Endothelial cell of hepatic sinusoid (primary cell): ENCODE measurements at regions not wholly inside any gene's neighbourhood (a gene's known extent, or its start where the extent isn't known, plus 50 kb on each side); places are given as distances from the start of the nearest gene placed in this dataset.

Source experiments
- in situ Hi-C: cut with HindIII; loops from 2 replicates; pipeline ENCODE4 v1.10.0; 2017; ENCODE audit warnings: low sequenced_read_pairs

GRCh38 chr1:221149555-221150075, 270.4 kb downstream of the HLX start:
- in situ Hi-C loops: loop anchor here (10.0 kb wide), 1 partner anchor 55 kb away; no protein-coding TSS in a partner anchor

DNA sequence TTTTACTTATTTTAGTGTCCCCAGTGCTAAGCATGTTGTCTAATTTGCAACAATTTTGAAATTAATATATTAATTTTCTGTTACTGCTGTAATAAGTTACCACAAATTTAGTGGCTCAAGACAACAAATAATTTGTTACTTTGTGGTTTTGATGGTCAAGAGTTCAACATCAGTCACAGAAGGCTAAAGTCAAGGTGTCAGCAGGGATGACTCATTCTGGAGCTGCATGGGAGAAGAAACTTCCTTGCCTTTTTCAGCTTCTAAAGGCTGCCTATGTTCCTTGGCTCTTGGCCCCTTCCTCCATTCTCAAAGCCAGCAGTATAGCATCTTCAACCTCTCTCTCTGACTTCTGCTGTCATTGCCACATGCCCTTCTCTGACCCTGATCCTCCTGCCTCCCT, 271.8 kb downstream of the HLX start:
- in situ Hi-C loops: no loop called here

- in situ Hi-C loops: no loop called here
Measured at GRCh38 chr1:221154932-221155331, 275.7 kb downstream of the HLX start.

GRCh38 chr1:221157026-221157761, 278.0 kb downstream of the HLX start:
- in situ Hi-C loops: no loop called here

GRCh38 chr1:221159608-221160007, 280.4 kb downstream of the HLX start:
- in situ Hi-C loops: no loop called here

DNA sequence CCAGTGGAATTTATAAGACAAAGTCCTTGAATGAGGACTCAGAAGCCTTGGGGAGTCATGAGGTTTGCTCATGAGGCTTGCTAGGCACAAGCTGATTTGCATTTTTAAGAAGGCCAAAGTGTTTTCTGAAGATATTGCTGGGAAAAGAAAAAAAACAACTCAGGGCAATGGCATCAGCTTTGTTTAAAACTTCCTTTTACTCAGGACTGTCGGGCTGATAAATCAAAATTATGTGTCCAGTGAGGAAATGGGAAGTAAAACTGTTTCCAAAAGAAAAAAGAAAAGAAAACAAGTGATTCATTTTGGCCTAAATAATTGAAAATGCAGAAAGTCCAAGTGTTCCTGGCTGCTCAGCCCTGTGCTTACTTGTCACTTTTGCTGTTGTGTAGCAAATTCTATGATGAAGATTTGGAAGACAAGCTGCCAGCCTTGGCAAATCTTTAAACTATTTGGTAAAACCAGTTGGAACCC, 282.4 kb downstream of the HLX start:
- in situ Hi-C loops: no loop called here

DNA sequence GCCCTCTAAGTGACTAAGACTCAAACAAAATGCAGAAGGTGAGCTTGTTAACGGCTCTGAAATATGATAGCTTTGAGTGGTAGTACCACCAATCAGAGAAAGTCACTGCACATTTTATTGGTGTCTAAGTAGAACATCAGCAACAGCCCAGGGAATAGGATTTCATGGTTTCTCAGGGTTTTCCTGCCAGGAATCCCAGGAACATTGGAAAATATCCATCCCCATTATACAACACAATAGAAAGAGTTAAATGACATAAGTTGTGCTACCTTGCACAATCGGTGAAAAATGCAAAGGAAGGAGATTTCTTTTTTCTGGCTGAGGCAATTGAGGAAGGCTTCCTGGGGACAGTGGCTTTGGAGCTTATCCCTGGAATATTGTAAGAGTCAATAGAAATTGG, 283.1 kb downstream of the HLX start:
- in situ Hi-C loops: no loop called here

DNA sequence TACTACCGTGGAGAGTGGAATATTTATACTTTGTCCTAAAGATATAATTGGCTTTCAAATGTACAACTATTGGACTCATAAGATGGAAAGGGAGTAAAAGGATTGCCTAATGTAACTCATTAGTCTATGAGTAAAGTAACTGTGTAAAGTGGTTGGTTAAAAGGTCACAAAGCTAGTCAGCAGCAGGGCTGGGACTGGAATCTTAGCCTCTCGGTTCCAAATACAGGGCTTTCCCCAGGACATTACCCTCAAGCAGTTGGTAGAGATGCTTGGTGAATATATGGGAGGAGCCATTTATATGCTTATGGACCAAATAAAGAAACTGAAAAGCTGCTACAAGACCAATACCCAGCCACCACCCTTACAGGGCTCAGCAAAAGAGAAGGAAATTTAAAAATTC, 283.7 kb downstream of the HLX start:
- in situ Hi-C loops: no loop called here

- in situ Hi-C loops: no loop called here
Measured at GRCh38 chr1:221164029-221164428, 284.8 kb downstream of the HLX start.

DNA sequence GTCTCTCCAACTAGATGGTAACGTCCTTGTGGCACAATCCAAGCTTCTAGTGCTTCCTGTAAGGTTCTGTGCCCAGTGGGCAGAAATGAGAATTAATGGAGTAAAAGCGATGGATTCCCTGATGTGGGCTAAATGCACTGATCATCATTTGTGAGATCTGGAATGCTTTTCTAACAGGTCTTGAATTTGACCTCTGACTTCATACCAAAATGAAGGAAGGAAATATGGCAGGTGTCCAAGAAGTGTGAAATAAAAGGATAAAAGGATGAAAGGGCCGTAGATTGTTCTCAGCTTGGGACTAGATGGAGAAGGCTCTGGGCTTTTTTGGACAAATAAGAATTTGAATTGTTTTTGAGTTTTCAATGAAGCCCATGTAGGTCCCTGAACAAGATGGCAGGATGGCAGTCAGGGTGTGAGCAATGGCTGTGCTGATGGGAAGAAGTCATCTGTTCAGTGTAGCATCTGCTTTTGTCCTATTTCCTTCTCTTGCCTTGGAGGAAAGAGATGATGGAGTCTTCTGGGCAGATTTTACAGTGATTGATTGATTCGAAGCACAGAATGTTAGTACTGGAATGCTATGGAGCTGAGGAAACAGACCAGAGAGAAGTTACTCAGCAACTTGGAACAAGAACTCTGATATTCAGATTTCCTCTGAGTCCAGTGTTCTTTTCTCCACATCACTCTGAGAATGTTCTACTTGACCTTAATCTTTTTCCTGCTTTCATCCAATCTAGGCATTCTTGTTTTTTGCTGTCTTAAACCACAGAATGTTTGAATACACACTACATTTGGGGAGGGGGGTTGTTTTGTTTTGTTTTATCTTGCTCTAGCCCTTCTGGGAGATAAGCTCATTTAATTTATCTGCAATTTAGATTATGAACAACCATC, 286.0 kb downstream of the HLX start:
- in situ Hi-C loops: no loop called here

- in situ Hi-C loops: no loop called here
Measured at GRCh38 chr1:221165839-221166500, 286.7 kb downstream of the HLX start.

DNA sequence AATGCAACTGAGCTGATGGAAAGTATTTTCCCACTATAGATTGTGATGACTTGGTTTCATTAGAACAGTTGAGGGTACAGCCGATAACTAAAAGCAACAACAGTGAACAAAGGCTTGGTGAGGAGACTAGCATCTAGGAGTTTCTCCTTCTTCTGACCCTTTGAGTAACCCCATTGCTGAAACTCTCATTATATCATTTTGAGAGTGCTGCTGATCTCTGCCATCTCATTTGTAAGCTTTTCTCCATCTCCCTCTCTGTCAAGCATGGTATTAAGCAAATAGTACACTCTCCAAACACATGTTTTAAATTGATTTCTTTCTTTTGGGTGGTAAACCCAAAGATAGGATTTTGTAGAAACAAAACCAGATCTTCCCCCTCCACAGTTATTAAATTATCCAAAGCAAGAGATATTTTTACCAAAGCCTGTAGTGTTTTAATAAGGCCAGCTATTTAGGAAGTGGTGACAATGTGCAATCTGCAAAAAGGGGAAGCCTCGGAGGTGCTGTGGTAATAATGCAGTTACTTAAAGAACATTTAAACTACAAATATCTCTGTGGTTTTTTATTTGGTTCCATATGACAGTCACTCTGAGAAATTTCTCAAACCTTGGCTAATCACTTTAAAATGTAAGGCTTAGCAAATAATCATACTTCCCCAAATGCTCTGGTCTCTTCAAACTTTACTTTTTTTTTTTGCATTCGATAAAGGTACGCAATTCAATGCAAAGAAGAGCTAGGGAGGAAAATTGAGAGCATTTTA, 287.5 kb downstream of the HLX start:
- in situ Hi-C loops: no loop called here

DNA sequence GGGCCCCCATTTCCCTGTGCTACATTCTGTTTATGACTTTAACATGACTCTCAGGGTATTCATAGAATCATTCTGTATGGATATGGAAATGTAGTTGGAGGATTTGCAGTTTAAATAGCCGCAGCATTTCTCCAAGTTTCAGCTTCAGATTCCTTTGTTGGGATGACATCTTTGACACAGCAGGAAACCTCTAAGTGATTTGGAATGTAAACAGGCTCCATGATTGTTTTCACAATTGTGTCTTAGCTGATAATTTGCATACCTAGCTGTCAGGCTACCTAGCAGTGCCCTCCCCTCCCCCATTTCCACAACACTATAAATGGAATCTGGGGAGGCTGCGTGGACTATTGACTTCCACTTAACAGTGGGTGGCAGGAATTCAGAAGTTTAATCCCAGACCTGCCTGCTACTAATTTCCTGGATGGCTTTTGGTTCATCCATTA, 290.2 kb downstream of the HLX start:
- in situ Hi-C loops: no loop called here

- in situ Hi-C loops: no loop called here
Measured at GRCh38 chr1:221170171-221170570, 290.9 kb downstream of the HLX start.

- in situ Hi-C loops: no loop called here
Measured at GRCh38 chr1:221171768-221172167, 292.5 kb downstream of the HLX start.

DNA sequence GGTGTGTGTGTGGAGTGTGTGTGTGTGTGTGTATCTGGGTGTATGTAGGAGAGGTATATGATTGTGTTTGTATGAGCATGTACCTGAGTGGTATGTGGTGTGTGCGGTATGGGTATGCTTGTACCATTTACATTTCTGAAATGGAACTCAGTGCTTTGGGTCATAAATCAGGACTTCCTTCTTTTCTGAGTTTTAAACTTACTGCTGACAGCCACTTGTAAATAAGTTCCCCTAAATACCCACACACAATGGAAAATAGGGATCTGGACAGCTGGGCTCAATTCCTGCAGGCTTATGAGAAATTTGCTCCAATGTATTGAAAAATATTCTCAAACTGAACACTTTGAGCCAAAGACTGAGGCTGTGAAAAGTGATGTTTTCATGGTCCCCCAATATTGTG, 293.6 kb downstream of the HLX start:
- in situ Hi-C loops: no loop called here

DNA sequence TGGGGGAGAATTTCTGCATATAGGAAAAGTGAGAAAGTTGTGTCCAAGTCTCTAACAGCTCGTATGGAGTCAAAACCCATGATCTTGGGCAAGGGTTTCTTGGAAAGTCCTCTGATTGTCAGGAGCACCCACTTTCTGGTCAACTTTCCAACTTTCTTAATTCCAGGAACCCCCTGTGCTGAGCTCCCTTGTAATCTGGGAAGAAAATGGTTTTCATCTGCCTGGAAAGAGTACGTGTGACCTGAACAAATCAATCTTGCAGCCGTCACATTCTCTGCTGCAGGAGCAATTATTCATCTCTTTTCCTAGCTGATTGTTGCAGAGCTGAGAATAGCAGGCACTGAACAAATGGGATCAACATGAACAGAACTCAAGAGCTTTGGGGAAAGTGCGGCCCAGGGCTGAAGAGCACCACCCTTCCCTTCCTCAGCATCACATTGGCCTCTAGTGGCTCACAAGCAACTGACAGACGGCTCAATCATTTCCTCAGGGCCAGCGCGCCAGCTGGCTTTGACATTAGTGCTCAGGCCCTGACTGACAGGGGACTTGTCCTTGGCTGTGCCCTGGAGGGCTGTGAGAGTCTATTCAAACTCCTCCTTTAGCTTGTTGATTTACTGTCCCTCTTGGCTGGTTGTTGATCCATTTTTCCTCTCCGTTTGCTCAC, 295.2 kb downstream of the HLX start:
- in situ Hi-C loops: no loop called here

DNA sequence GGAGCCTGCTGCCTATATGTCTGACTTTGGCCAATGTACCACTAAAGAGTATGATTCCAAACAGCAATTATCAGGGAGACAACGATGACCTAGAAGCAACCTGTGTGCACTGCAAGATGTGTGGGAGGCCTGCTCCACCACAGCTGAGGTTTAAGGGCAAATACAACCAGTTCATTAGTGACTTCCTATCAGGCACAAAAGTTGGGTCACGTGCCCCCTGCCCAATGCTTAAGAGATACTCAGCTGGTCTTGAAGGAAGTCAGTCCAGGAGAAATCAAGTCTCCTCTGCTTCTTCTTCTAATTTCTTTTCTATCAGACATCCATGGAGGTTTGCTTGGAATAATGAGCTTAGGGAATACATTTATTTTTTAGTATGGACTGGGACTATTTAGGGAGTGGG, 296.0 kb downstream of the HLX start:
- in situ Hi-C loops: no loop called here

DNA sequence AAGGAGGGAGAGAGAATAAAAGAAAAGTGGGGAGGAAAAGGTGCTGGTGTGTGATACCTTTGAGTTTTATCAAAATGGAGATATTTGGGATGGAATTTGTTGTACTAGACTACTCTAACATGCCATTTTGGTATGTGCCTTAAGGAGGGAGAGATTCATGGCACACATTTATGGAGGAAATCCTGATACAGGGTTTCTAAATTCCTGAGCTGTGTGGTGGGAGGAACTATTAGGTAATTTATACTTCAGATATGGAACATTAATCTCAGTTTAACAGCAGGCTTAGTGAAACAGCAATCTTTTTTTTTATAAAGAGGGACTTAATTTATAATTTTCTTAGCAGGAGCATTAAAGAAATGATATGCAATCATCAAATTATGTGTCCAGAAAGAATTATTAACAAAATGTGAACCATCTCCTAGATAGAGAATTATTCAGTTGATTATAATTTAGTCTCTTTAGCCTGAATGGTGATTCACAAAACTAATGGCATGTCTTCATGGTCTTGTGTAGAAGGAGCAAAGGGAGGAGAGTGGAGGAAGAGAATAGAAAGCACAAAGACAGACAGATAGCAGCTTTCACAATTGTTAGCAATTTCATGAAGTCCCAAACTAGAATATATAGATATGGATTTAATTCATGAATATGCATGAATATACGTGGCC, 301.6 kb downstream of the HLX start:
- in situ Hi-C loops: no loop called here
